ENCODE measurements at regions not wholly inside any gene's neighbourhood (a gene's known extent, or its start where the extent isn't known, plus 50 kb on each side); places are given as distances from the start of the nearest gene placed in this dataset.

DNA sequence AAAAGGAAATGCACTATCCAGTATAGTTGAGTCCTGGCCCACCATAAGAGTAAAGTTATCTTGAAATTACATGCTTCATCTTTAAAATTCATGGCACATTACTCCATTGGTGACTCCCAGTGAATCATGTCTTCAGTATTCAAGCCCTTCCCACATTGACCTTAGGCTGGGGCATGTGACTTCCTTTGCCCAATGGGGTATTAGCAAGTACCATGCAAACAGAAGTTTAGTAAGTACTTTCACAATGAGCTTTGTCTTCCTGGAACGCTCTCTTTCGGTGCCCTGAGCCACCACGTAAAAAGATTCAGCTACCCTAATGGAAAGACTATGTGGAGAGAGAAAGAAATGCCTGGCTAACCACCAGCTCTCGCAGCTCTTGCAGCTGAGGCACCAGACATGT, 235.4 kb downstream of the HNRNPD start:
- TF ChIP-seq CTCF (IDR thresholded peaks at IDR 0.05) (no peak), POLR2A (IDR thresholded peaks at IDR 0.05) (no peak)
